DOHH2 (cell line): ENCODE measurements at regions not wholly inside any gene's neighbourhood (a gene's known extent, or its start where the extent isn't known, plus 50 kb on each side); places are given as distances from the start of the nearest gene placed in this dataset.

Experiments
- H3F3A ChIP-seq: fragments of 200-600 bp; sonication (generic), shearing (Covaris generic); 2 replicates; pipeline ENCODE4 v1.6.0; 2016; ENCODE audit warnings: antibody characterized with exemption, mild to moderate bottlenecking; ENCODE audit not compliant: control insufficient read depth, insufficient read depth
- H3K27ac ChIP-seq: fragments of 200-600 bp; sonication (generic); 2 replicates; pipeline ENCODE4 v1.5.1; 2014; ENCODE audit warnings: low read depth, mild to moderate bottlenecking, low read length, moderate library complexity
- H3K27me3 ChIP-seq: fragments of 200-600 bp; sonication (generic); 2 replicates; pipeline ENCODE4 v1.6.1; 2014; ENCODE audit warnings: mild to moderate bottlenecking, low read length, mixed read lengths; ENCODE audit not compliant: control insufficient read depth
- H3K36me3 ChIP-seq: fragments of 200-600 bp; sonication (generic); 2 replicates; pipeline ENCODE4 v1.6.1; 2014; ENCODE audit warnings: mild to moderate bottlenecking, low read length, moderate library complexity, mixed read lengths; ENCODE audit not compliant: control insufficient read depth
- H3K4me1 ChIP-seq: fragments of 200-600 bp; sonication (generic); 2 replicates; pipeline ENCODE4 v1.6.1; 2014; ENCODE audit warnings: mild to moderate bottlenecking, low read length, mixed read lengths; ENCODE audit not compliant: control insufficient read depth
- H3K4me2 ChIP-seq: fragments of 200-600 bp; sonication (generic); 2 replicates; pipeline ENCODE4 v1.6.0; 2014; ENCODE audit warnings: mild to moderate bottlenecking, low read length, moderate library complexity
- H3K4me3 ChIP-seq: fragments of 200-600 bp; sonication (generic); 2 replicates; pipeline ENCODE4 v1.5.1; 2014; ENCODE audit warnings: mild to moderate bottlenecking, low read length, mixed read lengths
- H3K79me2 ChIP-seq: fragments of 200-600 bp; sonication (generic); 2 replicates; pipeline ENCODE4 v1.6.1; 2014; ENCODE audit warnings: mild to moderate bottlenecking, low read length, mixed read lengths; ENCODE audit not compliant: control insufficient read depth
- H3K9me2 ChIP-seq: fragments of 200-600 bp; sonication (generic); replicated peaks from 2 replicates; pipeline ENCODE4 v1.6.1; 2014; ENCODE audit warnings: mild to moderate bottlenecking, low read length, mixed read lengths; ENCODE audit not compliant: control insufficient read depth
- H3K9me3 ChIP-seq: fragments of 200-600 bp; sonication (generic); 2 replicates; pipeline ENCODE4 v1.6.1; 2014; ENCODE audit warnings: antibody characterized with exemption, low read length, mixed read lengths; ENCODE audit not compliant: control insufficient read depth, insufficient read depth
- H4K20me1 ChIP-seq: fragments of 200-600 bp; sonication (generic); 2 replicates; pipeline ENCODE4 v1.6.0; 2014; ENCODE audit warnings: low read depth, mild to moderate bottlenecking, antibody characterized with exemption, low read length, moderate library complexity; ENCODE audit not compliant: control insufficient read depth, insufficient read depth
- CTCF ChIP-seq: fragments of 200-600 bp; sonication (generic); IDR thresholded peaks from one replicate; pipeline ENCODE4 v1.5.1; 2014; ENCODE audit warnings: antibody characterized with exemption, mild to moderate bottlenecking, low read depth, low read length; ENCODE audit not compliant: poor library complexity, severe bottlenecking
- EZH2phosphoT487 ChIP-seq: fragments of 200-600 bp; sonication (generic); IDR thresholded peaks from 2 replicates; pipeline ENCODE4 v1.6.1; 2017; ENCODE audit warnings: borderline replicate concordance, mild to moderate bottlenecking, antibody characterized with exemption, low read length, moderate library complexity, mixed read lengths

GRCh38 chr12:29879606-29880308 is 96.0 kb upstream of the TMTC1 start:
- H3K27ac ChIP-seq: no peak overlapping the region
- no peaks in the 10 kb centered on the region for H3K4me1 ChIP-seq
- H3K79me2 ChIP-seq: no peaks in the 10 kb centered on the region
- TF ChIP-seq CTCF: no peak
- TF ChIP-seq EZH2phosphoT487: no peak
- H3K9me3 ChIP-seq: no peaks in the 10 kb centered on the region
- H3K36me3 ChIP-seq: no peaks in the 10 kb centered on the region
- no peaks in the 10 kb centered on the region for H4K20me1 ChIP-seq
- no peaks in the 10 kb centered on the region for H3K9me2 ChIP-seq
- H3K4me3 ChIP-seq: no peak overlapping the region
- H3K27me3 ChIP-seq: no peaks in the 10 kb centered on the region
- no peak overlapping the region for H3K4me2 ChIP-seq
- H3F3A ChIP-seq: no peaks in the 10 kb centered on the region

DNA sequence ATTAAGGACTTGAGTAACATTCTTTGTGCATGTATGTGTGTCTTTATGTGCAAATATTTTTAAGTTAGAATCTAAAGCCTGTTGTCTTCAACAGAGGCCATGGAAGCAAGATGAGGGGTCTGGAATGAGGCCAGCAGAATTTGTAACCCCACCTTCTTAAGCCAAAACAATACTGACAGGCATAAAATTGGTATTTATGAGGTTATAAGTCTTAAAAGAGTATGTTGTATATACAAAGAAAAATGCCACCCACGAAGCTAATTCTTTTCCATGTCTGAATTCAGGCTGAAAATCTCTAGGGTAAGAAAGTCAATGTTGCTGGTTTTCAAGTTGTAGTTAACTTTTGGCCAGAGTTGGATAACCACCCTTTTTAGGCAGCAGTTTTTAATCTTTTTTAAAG is 86.2 kb upstream of the TMTC1 start:
- H3K4me3 ChIP-seq: no peak overlapping the region
- no peaks in the 10 kb centered on the region for H3K9me2 ChIP-seq
- H3K27me3 ChIP-seq: no peaks in the 10 kb centered on the region
- H3K79me2 ChIP-seq: no peaks in the 10 kb centered on the region
- H3F3A ChIP-seq: no peaks in the 10 kb centered on the region
- H4K20me1 ChIP-seq: no peaks in the 10 kb centered on the region
- no peak overlapping the region for H3K4me2 ChIP-seq
- H3K4me1 ChIP-seq: no peaks in the 10 kb centered on the region
- no peaks in the 10 kb centered on the region for H3K36me3 ChIP-seq
- H3K9me3 ChIP-seq: no peaks in the 10 kb centered on the region
- TF ChIP-seq EZH2phosphoT487 (no peak), CTCF (no peak)
- no peak overlapping the region for H3K27ac ChIP-seq

DNA sequence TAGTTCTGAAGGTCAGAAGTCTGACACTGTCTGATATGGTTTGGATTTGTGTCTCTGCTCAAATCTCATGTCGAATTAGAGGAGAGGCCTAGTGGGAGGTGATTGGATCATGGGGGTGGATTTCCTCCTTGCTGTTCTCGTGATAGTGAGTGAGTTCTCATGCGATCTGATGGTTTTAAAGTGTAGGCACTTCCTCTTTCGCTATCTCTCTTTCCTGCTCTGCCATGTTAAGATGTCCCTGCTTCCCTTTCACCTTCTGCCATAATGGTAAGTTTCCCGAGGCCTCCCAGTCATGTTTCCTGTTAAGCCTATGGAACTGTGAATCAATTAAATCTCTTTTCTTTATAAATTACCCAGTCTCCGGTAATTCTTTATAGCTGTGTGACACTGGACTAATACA is 84.1 kb upstream of the TMTC1 start:
- Histone ChIP-seq H3K4me1 (no peaks in the 10 kb centered on the region), H3K27me3 (no peaks in the 10 kb centered on the region), H3F3A (no peaks in the 10 kb centered on the region), H3K9me2 (no peaks in the 10 kb centered on the region), H3K27ac (no peak overlapping the region), H3K9me3 (no peaks in the 10 kb centered on the region), H3K4me2 (no peak overlapping the region), H4K20me1 (no peaks in the 10 kb centered on the region), H3K79me2 (no peaks in the 10 kb centered on the region), H3K4me3 (no peak overlapping the region), H3K36me3 (no peaks in the 10 kb centered on the region)
- no peak for TF ChIP-seq CTCF

GRCh38 chr12:29863665-29864064 is 79.9 kb upstream of the TMTC1 start:
- no peaks in the 10 kb centered on the region for H3K79me2 ChIP-seq
- no peaks in the 10 kb centered on the region for H3K36me3 ChIP-seq
- no peaks in the 10 kb centered on the region for H3F3A ChIP-seq
- no peak overlapping the region for H3K27ac ChIP-seq
- H3K4me3 ChIP-seq: no peak overlapping the region
- H4K20me1 ChIP-seq: no peaks in the 10 kb centered on the region
- H3K4me2 ChIP-seq: no peak overlapping the region
- TF ChIP-seq EZH2phosphoT487: no peak
- no peak for TF ChIP-seq CTCF
- H3K9me2 ChIP-seq: no peaks in the 10 kb centered on the region
- no peaks in the 10 kb centered on the region for H3K4me1 ChIP-seq
- no peaks in the 10 kb centered on the region for H3K9me3 ChIP-seq
- no peaks in the 10 kb centered on the region for H3K27me3 ChIP-seq
